SK-N-SH (cell line): ENCODE measurements at regions not wholly inside any gene's neighbourhood (a gene's known extent, or its start where the extent isn't known, plus 50 kb on each side); places are given as distances from the start of the nearest gene placed in this dataset.

Experiments used
- CTCF ChIA-PET: fragments of 300-600, 350-600 bp; formaldehyde crosslinking; extraction: SDS; loops from one replicate; lab custom pipeline; 2021; lab: Yijun Ruan, JAX
- POLR2A ChIA-PET: fragments of 350-600 bp; sonication (Branson Sonifier 250); formaldehyde crosslinking; extraction: SDS; loops from one replicate; lab custom pipeline; 2020; ENCODE audit warnings: antibody characterized with exemption, inconsistent platforms; lab: Yijun Ruan, JAX
- DNase-seq: peaks from one replicate; pipeline ENCODE4 v3.0.0; 2012
- H2AFZ ChIP-seq: fragments of 200-600 bp; sonication (generic); 2 replicates; pipeline ENCODE4 v1.8.1; 2016; ENCODE audit warnings: antibody characterized with exemption, mild to moderate bottlenecking, low read depth
- H3F3A ChIP-seq: fragments of 200-600 bp; sonication (generic); replicated peaks from 2 replicates; pipeline ENCODE3; 2016; ENCODE audit warnings: antibody characterized with exemption, mild to moderate bottlenecking; ENCODE audit not compliant: insufficient read depth
- H3K27ac ChIP-seq, 2 experiments: fragments of 200-500 bp in 1 of 2; fragments of 200-600 bp in 1 of 2; sonication (Bioruptor generic) in 1 of 2; sonication (generic), shearing (Covaris generic) in 1 of 2; 2 replicates each; pipeline versions ENCODE4 v1.5.1 to v1.6.1; 2014 to 2016; ENCODE audit warnings: low read depth in 2 of 2, inconsistent platforms in 1 of 2, low read length in 1 of 2, mild to moderate bottlenecking in 1 of 2, mixed read lengths in 1 of 2
- H3K27me3 ChIP-seq: fragments of 200-600 bp; sonication (generic), shearing (Covaris generic); 2 replicates; pipeline ENCODE4 v1.6.1; 2016; ENCODE audit warnings: mixed run types; ENCODE audit not compliant: insufficient read depth
- H3K36me3 ChIP-seq, 2 experiments: fragments of 200-500 bp in 1 of 2; fragments of 200-600 bp in 1 of 2; sonication (Bioruptor generic) in 1 of 2; sonication (generic) in 1 of 2; replicated peaks in 1 of 2; 2 replicates each; pipeline versions ENCODE3 to v1.5.1; 2014 to 2016; ENCODE audit warnings: low read length in 1 of 2, mild to moderate bottlenecking in 1 of 2; ENCODE audit not compliant: insufficient read depth in 2 of 2, control insufficient read depth in 1 of 2
- H3K4me1 ChIP-seq, 2 experiments: fragments of 200-500 bp in 1 of 2; fragments of 200-600 bp in 1 of 2; sonication (Bioruptor generic) in 1 of 2; sonication (generic), shearing (Covaris generic) in 1 of 2; 2 replicates each; pipeline versions ENCODE4 v1.5.1 to v1.6.1; 2014 to 2016; ENCODE audit warnings: low read depth in 1 of 2, low read length in 1 of 2, mixed run types in 1 of 2; ENCODE audit not compliant: insufficient read depth in 2 of 2, control insufficient read depth in 1 of 2
- H3K4me2 ChIP-seq: fragments of 200-600 bp; sonication (generic), shearing (Covaris generic); 2 replicates; pipeline ENCODE4 v1.6.1; 2017; ENCODE audit warnings: mixed run types
- H3K4me3 ChIP-seq, 2 experiments: fragments of 200-500 bp in 1 of 2; fragments of 200-600 bp in 1 of 2; sonication (Bioruptor generic) in 1 of 2; sonication (generic), shearing (Covaris generic) in 1 of 2; 2 replicates each; pipeline versions ENCODE4 v1.5.1 to v1.8.1; 2014 to 2016; ENCODE audit warnings: low read depth in 2 of 2, inconsistent platforms in 1 of 2, low read length in 1 of 2, mild to moderate bottlenecking in 1 of 2, mixed read lengths in 1 of 2, moderate library complexity in 1 of 2
- H3K79me2 ChIP-seq: fragments of 200-600 bp; sonication (generic); 2 replicates; pipeline ENCODE4 v1.8.1; 2017; ENCODE audit warnings: mild to moderate bottlenecking; ENCODE audit not compliant: insufficient read depth
- H3K9ac ChIP-seq: fragments of 200-600 bp; sonication (generic); 2 replicates; pipeline ENCODE4 v1.6.1; 2017; ENCODE audit warnings: mixed run types
- H3K9me2 ChIP-seq: fragments of 200-600 bp; sonication (generic); 2 replicates; pipeline ENCODE4 v1.6.1; 2017; ENCODE audit warnings: mixed run types
- H3K9me3 ChIP-seq: fragments of 200-600 bp; sonication (generic); 2 replicates; pipeline ENCODE4 v1.6.1; 2017; ENCODE audit warnings: mixed run types, mild to moderate bottlenecking, moderate library complexity
- H4K20me1 ChIP-seq: fragments of 200-600 bp; sonication (generic); 2 replicates; pipeline ENCODE4 v1.6.1; 2017; ENCODE audit warnings: mild to moderate bottlenecking, mixed run types; ENCODE audit not compliant: insufficient read depth
- CHD2 ChIP-seq: fragments of 150-350 bp; IDR thresholded peaks from 2 replicates; pipeline ENCODE4 v1.6.1; 2018; ENCODE audit warnings: low read length; ENCODE audit not compliant: partially characterized antibody
- ELF1 ChIP-seq: IDR thresholded peaks from 2 replicates; pipeline ENCODE4 v1.4.0; 2012
- GABPA ChIP-seq: IDR thresholded peaks from 2 replicates; pipeline ENCODE4 v1.4.0; 2012; ENCODE audit warnings: low read depth, mild to moderate bottlenecking
- JUND ChIP-seq: IDR thresholded peaks from 2 replicates; pipeline ENCODE4 v1.4.0; 2012
- POLR2AphosphoS5 ChIP-seq: IDR thresholded peaks from 2 replicates; pipeline ENCODE4 v1.6.1; 2012; ENCODE audit warnings: low read depth, low read length
- RFX5 ChIP-seq: IDR thresholded peaks from 2 replicates; pipeline ENCODE4 v1.6.1; 2012; ENCODE audit warnings: mild to moderate bottlenecking, improper control_type of control experiment, low read length
- SIN3A ChIP-seq: IDR thresholded peaks from 2 replicates; pipeline ENCODE4 v1.6.1; 2012; ENCODE audit warnings: low read depth, mild to moderate bottlenecking, low read length, moderate library complexity, borderline replicate concordance
- SMC3 ChIP-seq: IDR thresholded peaks from 2 replicates; pipeline ENCODE4 v1.6.1; 2012; ENCODE audit warnings: low read depth, low read length, improper control_type of control experiment
- USF2 ChIP-seq: fragments of 150-350 bp; IDR thresholded peaks from 2 replicates; pipeline ENCODE4 v1.6.1; 2017; ENCODE audit warnings: antibody characterized with exemption, low read length, low read depth, borderline replicate concordance
- YY1 ChIP-seq: IDR thresholded peaks from 2 replicates; pipeline ENCODE4 v1.4.0; 2012; ENCODE audit warnings: low read depth, mild to moderate bottlenecking
- ZBTB33 ChIP-seq: IDR thresholded peaks from 2 replicates; pipeline ENCODE4 v1.4.0; 2012; ENCODE audit warnings: low read depth, borderline replicate concordance
- WGBS: methylation state at CpG from one replicate; pipeline ENCODE4 v1.1.6; 2017; ENCODE audit warnings: low lambda C conversion rate; 5-methylcytosine and 5-hydroxymethylcytosine counted together
- TF ChIP-seq, protein P1 (sequence below): IDR thresholded peaks from 2 replicates; pipeline ENCODE4; 2012

GRCh38 chr6:40915165-40915564 is 123.9 kb downstream of the UNC5CL start:
- DNase-seq: no peak
- TF ChIP-seq ELF1: no peak
- no peak for TF ChIP-seq YY1
- TF ChIP-seq SMC3: no peak
- no peak for TF ChIP-seq CHD2
- TF ChIP-seq SIN3A: no peak
- TF ChIP-seq USF2: no peak
- no peak for TF ChIP-seq RFX5
- TF ChIP-seq, protein P1, sequence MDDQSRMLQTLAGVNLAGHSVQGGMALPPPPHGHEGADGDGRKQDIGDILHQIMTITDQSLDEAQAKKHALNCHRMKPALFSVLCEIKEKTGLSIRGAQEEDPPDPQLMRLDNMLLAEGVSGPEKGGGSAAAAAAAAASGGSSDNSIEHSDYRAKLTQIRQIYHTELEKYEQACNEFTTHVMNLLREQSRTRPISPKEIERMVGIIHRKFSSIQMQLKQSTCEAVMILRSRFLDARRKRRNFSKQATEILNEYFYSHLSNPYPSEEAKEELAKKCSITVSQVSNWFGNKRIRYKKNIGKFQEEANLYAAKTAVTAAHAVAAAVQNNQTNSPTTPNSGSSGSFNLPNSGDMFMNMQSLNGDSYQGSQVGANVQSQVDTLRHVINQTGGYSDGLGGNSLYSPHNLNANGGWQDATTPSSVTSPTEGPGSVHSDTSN: no peak
- Histone ChIP-seq H3K27ac (no peak overlapping the region), H3F3A (no peaks in the 10 kb centered on the region), H3K36me3 (no peaks in the 10 kb centered on the region), H3K4me1 (peaks cover 0 to 5% of the 10 kb centered on the region in 2 experiments; a peak in 1 of 4 replicates), H3K9ac (no peak overlapping the region), H3K27me3 (no peaks in the 10 kb centered on the region), H4K20me1 (no peaks in the 10 kb centered on the region), H2AFZ (no peak overlapping the region), H3K4me2 (no peak overlapping the region), H3K79me2 (no peaks in the 10 kb centered on the region; the same call in 1 of the 2 replicates), H3K4me3 (no peak overlapping the region), H3K9me2 (no peaks in the 10 kb centered on the region), H3K9me3 (no peaks in the 10 kb centered on the region)
- POLR2A ChIA-PET: no interaction called here
- CTCF ChIA-PET: interaction anchor here (1.0 to 4.0 kb wide), 3 partner anchors 10 to 327 kb away, joined by 3 to 18 read pairs (median 3); partner anchors contain the start of gene LRFN2

- Histone ChIP-seq H3K27ac (no peak overlapping the region), H3F3A (no peaks in the 10 kb centered on the region), H2AFZ (no peak overlapping the region), H3K9me3 (no peaks in the 10 kb centered on the region), H3K36me3 (no peaks in the 10 kb centered on the region), H4K20me1 (no peaks in the 10 kb centered on the region), H3K79me2 (no peaks in the 10 kb centered on the region; the same call in 1 of the 2 replicates), H3K9me2 (no peaks in the 10 kb centered on the region), H3K4me3 (no peak overlapping the region), H3K4me2 (no peak overlapping the region), H3K9ac (no peak overlapping the region), H3K4me1 (peaks cover 0 to 5% of the 10 kb centered on the region in 2 experiments; a peak in 1 of 4 replicates)
- WGBS: 71% methylated on average over 6 of the region's 6 CpGs
- POLR2A ChIA-PET: no interaction called here
- CTCF ChIA-PET: interaction anchor here (0.9 to 1.4 kb wide), 3 partner anchors 8 to 114 kb away, joined by 3 to 4 read pairs (median 4); no protein-coding TSS in a partner anchor
- DNase-seq: no peak
- no peak for TF ChIP-seq GABPA
- no peak for TF ChIP-seq SMC3
- TF ChIP-seq POLR2AphosphoS5: no peak
- no peak for TF ChIP-seq ZBTB33
- no peak for TF ChIP-seq JUND
- TF ChIP-seq, all 33 proteins: peak for 0
- H3K27me3 ChIP-seq: no peaks in the 10 kb centered on the region
Measured at GRCh38 chr6:40914005-40914404, 125.0 kb downstream of the UNC5CL start.
